GM10248 (cell line): ENCODE measurements at regions not wholly inside any gene's neighbourhood (a gene's known extent, or its start where the extent isn't known, plus 50 kb on each side); places are given as distances from the start of the nearest gene placed in this dataset.

Source experiments
- CTCF ChIA-PET: fragments of 300-600 bp; sonication (Branson Sonifier 250); formaldehyde crosslinking; extraction: SDS; loops from one replicate; lab custom pipeline; 2021; ENCODE audit warnings: antibody characterized with exemption; lab: Yijun Ruan, JAX
- POLR2A ChIA-PET: fragments of 350-650 bp; sonication (Branson Sonifier 250); formaldehyde crosslinking; extraction: SDS; loops from one replicate; lab custom pipeline; 2020; ENCODE audit warnings: antibody characterized with exemption; lab: Yijun Ruan, JAX
- DNase-seq: peaks from one replicate; pipeline ENCODE4 v3.0.0; 2012; ENCODE audit errors: extremely low spot score
- TF ChIP-seq, protein P1 (sequence below): IDR thresholded peaks from 2 replicates; pipeline ENCODE4 v1.5.1; 2012; ENCODE audit warnings: mild to moderate bottlenecking, low read depth; ENCODE audit errors: extremely low read depth, missing control alignments, control extremely low read depth

DNA sequence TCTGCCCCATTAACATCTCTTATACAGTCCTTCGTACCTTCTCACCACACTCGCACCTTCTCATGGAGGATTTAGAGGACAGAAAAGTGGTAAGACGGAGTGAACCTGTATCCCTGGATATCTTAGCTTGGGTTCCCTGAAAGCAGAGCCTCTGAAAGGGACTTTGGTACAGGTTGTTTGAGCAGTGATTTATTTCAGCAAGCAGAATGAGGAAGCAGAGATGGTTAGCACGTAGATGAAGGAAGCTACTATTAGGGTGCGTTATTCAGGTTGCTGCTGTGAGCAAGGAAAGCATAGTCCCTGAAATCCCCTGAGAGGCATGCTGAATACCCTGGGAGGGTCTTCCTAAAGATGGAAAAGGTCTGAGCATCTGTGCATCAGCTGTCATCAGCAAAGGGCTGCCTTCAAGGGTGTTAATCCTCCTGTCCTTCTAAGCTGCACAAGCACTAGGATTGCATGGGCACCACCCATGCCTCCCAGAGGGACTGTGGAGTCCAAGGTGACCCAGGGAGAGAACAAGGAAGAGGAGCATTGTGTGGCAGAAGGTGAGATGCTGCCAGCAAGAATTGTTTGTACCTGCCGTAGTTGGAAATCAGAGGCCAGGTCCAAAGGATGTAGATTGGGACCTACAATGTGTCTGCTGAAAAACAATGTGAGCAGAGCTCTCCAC is 273.7 kb downstream of the RASEF start:
- ChIA-PET CTCF (no interaction called here), POLR2A (no interaction called here)
- TF ChIP-seq, protein P1, sequence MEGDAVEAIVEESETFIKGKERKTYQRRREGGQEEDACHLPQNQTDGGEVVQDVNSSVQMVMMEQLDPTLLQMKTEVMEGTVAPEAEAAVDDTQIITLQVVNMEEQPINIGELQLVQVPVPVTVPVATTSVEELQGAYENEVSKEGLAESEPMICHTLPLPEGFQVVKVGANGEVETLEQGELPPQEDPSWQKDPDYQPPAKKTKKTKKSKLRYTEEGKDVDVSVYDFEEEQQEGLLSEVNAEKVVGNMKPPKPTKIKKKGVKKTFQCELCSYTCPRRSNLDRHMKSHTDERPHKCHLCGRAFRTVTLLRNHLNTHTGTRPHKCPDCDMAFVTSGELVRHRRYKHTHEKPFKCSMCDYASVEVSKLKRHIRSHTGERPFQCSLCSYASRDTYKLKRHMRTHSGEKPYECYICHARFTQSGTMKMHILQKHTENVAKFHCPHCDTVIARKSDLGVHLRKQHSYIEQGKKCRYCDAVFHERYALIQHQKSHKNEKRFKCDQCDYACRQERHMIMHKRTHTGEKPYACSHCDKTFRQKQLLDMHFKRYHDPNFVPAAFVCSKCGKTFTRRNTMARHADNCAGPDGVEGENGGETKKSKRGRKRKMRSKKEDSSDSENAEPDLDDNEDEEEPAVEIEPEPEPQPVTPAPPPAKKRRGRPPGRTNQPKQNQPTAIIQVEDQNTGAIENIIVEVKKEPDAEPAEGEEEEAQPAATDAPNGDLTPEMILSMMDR: no peak
- no peak for DNase-seq

DNA sequence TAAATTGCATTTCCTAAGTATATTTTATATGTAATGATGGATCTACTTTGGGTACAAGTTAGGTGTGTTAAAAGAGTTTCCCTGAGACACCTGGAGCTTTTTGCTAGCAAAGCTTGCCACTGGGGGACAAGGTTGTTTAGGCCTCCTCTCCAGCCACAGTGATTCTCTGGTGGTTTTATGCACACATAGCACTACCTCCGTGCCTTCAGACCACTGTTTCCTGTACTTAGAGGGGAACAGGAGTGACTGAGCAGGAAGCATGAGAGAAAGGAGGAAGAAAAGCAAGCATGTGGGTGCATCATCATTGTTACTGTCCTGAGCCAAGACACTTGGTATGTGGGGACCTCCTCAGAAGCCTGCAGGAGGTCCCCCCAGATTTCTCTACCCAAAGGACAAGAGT is 272.1 kb downstream of the RASEF start:
- no peak for DNase-seq
- TF ChIP-seq, protein P1: no peak
- POLR2A ChIA-PET: no interaction called here
- CTCF ChIA-PET: no interaction called here

DNA sequence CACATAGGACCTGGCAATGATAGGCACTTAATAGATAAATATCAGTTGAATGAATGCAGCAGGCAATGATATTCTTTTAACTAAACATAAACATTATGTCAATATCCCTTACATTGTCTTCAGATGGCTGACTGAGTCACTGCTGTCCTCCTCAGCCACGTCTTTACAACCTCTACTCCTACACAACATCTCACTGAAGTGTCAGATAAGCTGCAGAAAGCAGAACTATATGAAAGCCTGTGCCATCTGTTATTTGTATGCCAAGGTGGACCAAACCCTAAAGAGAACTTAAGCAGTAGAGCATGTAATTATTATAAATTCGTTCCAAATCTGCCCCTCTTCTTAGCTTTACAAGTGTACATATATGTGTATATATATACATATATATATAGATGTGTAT is 271.2 kb downstream of the RASEF start:
- ChIA-PET POLR2A (no interaction called here), CTCF (no interaction called here)
- TF ChIP-seq, protein P1: no peak
- DNase-seq: no peak

DNA sequence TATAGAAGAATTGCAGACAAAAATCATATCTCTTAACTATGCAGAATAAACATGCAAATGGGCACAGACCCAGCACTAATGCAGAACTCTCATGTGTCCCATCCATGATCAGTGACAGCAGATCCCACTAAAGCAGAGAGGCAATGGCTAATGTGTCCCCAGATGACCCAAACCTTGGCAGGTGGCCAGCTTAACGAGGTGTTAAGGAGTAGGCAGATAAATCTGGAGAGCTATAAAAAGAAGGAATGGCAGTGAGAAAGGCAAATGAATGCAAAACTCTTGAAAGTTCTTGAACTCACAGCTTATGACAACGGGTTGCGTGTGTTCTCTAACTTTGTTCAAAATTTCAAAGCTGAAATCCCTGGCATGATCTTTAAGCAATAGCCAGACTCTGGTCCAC is 265.4 kb downstream of the RASEF start:
- DNase-seq: no peak
- TF ChIP-seq, protein P1: no peak
- POLR2A ChIA-PET: no interaction called here
- CTCF ChIA-PET: no interaction called here

DNA sequence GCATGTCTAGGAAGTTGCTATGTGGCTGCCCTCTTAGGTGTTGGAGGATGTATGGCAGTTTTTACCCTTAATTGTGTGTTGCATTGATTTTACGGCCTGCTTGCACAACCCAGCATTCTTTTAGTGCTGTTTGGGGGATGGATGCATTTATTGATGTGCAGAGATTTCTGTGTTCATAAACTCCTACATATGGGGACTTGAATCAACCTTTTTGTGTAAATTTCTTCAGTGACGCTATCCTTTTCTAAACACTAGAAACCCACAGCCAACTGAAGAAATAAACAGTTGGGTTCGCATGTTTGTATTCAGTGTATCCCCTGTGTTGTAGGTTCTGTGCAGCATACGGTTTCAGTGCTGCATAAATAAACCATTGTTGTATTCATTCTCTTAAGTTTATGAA is 263.7 kb downstream of the RASEF start:
- ChIA-PET POLR2A (no interaction called here), CTCF (no interaction called here)
- TF ChIP-seq, protein P1: no peak
- no peak for DNase-seq

DNA sequence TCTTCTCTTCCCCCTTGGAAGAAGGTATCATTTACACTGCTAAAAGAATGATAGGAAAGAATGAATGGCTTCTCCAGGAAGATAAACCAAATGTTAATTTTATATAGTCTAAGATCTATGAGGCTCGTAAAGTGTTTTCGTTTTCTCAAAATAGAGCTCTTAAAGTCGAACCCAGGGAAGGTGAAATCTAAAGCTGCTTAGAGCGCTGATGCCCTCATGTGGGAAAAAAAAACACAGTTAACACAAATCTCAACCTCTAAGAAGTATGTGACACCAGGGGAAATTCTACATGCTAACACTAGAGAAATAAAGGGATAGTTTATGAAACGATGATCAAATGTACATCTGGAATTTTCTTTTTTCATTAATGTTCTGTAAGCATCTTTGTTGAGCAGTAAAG is 257.9 kb downstream of the RASEF start:
- ChIA-PET CTCF (no interaction called here), POLR2A (no interaction called here)
- no peak for DNase-seq
- TF ChIP-seq, protein P1: no peak
